ENCODE measurements at regions not wholly inside any gene's neighbourhood (a gene's known extent, or its start where the extent isn't known, plus 50 kb on each side); places are given as distances from the start of the nearest gene placed in this dataset.

GRCh38 chr22:49269928-49270327 lies 557.7 kb downstream of the BRD1 start:
- Histone ChIP-seq H3K9me3 (ENCODE audit: control insufficient read depth, insufficient read depth, low read depth, low read length) (no peaks in the 10 kb centered on the region), H3K36me3 (ENCODE audit: control insufficient read depth in 2 of 2, insufficient read depth in 1 of 2, low read length in 2 of 2) (no peaks in the 10 kb centered on the region), H3K4me3 (ENCODE audit: low read depth, low read length) (no peak overlapping the region), H3K27ac (ENCODE audit: extremely low read depth, low read depth, low read length) (no peak overlapping the region), H3K4me1 (ENCODE audit: control insufficient read depth, insufficient read depth, low read length) (no peaks in the 10 kb centered on the region)
- CTCF ChIA-PET: no interaction called here
- POLR2A ChIA-PET: no interaction called here
- TF ChIP-seq ZNF114 (tag by site-specific recombination; IDR thresholded peaks at IDR 0.05): no peak
- TF ChIP-seq ZNF660 (tag by site-specific recombination; IDR thresholded peaks at IDR 0.05): no peak
- TF ChIP-seq SP2 (tag by site-specific recombination; IDR thresholded peaks at IDR 0.05): no peak
- TF ChIP-seq MYNN (tag by site-specific recombination; IDR thresholded peaks at IDR 0.05; ENCODE audit: borderline replicate concordance): no peak
- TF ChIP-seq ZBTB48 (tag by site-specific recombination; IDR thresholded peaks at IDR 0.05): no peak
- no peak for TF ChIP-seq ZNF521 (tag by site-specific recombination; IDR thresholded peaks at IDR 0.05)
- TF ChIP-seq ZNF221 (tag by site-specific recombination; IDR thresholded peaks at IDR 0.05; ENCODE audit: borderline replicate concordance): no peak
- no peak for TF ChIP-seq ZNF280C (tag by site-specific recombination; IDR thresholded peaks at IDR 0.05)
- no peak for TF ChIP-seq ZNF510 (tag by site-specific recombination; IDR thresholded peaks at IDR 0.05; ENCODE audit: insufficient replicate concordance)
- TF ChIP-seq ZNF132 (tag by site-specific recombination; IDR thresholded peaks at IDR 0.05; ENCODE audit: borderline replicate concordance): no peak
- TF ChIP-seq PBX3 (CRISPR knock-in tag; IDR thresholded peaks at IDR 0.05): no peak
- TF ChIP-seq ZNF292 (tag by site-specific recombination; IDR thresholded peaks at IDR 0.05; ENCODE audit: borderline replicate concordance, low read depth): no peak
- no peak for TF ChIP-seq ZFP41 (tag by site-specific recombination; IDR thresholded peaks at IDR 0.05; ENCODE audit: borderline replicate concordance)
- TF ChIP-seq ZBTB44 (tag by site-specific recombination; IDR thresholded peaks at IDR 0.05): no peak

- Histone ChIP-seq H3K4me3 (ENCODE audit: low read depth, low read length) (no peak overlapping the region), H3K27ac (ENCODE audit: extremely low read depth, low read depth, low read length) (no peak overlapping the region), H3K9me3 (ENCODE audit: control insufficient read depth, insufficient read depth, low read depth, low read length) (no peaks in the 10 kb centered on the region), H3K4me1 (ENCODE audit: control insufficient read depth, insufficient read depth, low read length) (no peaks in the 10 kb centered on the region), H3K36me3 (ENCODE audit: control insufficient read depth in 2 of 2, insufficient read depth in 1 of 2, low read length in 2 of 2) (no peaks in the 10 kb centered on the region)
- ChIA-PET CTCF (interaction anchor here (0.5 kb wide), 1 partner anchor 94 kb away, joined by 3 read pairs; no protein-coding TSS in a partner anchor), POLR2A (no interaction called here)
- no peak for TF ChIP-seq ZBTB7A (tag by site-specific recombination; IDR thresholded peaks at IDR 0.05; ENCODE audit: low read depth)
- TF ChIP-seq ZNF629 (tag by site-specific recombination; IDR thresholded peaks at IDR 0.05): no peak
- no peak for TF ChIP-seq ZNF521 (tag by site-specific recombination; IDR thresholded peaks at IDR 0.05)
- TF ChIP-seq ZNF132 (tag by site-specific recombination; IDR thresholded peaks at IDR 0.05; ENCODE audit: borderline replicate concordance): no peak
- TF ChIP-seq ZNF701 (tag by site-specific recombination; IDR thresholded peaks at IDR 0.05): no peak
- TF ChIP-seq ZNF394 (tag by site-specific recombination; IDR thresholded peaks at IDR 0.05; ENCODE audit: borderline replicate concordance): no peak
- TF ChIP-seq SP2 (tag by site-specific recombination; IDR thresholded peaks at IDR 0.05): no peak
- TF ChIP-seq ZNF549 (tag by site-specific recombination; IDR thresholded peaks at IDR 0.05): no peak
- TF ChIP-seq ZNF707 (tag by site-specific recombination; IDR thresholded peaks at IDR 0.05): no peak
- TF ChIP-seq ZNF830 (tag by site-specific recombination; IDR thresholded peaks at IDR 0.05; ENCODE audit: low read depth): no peak
- no peak for TF ChIP-seq ZNF658 (tag by site-specific recombination; IDR thresholded peaks at IDR 0.05)
- no peak for TF ChIP-seq ZNF426 (tag by site-specific recombination; IDR thresholded peaks at IDR 0.05)
Measured at GRCh38 chr22:49269371-49269770, 558.3 kb downstream of the BRD1 start.
